Heart left ventricle (tissue), 16 donors: ENCODE measurements at regions not wholly inside any gene's neighbourhood (a gene's known extent, or its start where the extent isn't known, plus 50 kb on each side); places are given as distances from the start of the nearest gene placed in this dataset.

Experiments
- ATAC-seq, 4 donors: fragments of 200-7000 bp; cut with Tn5 transposase; one replicate each; pipeline ENCODE4 v1.9.1; 2020 to 2022; ENCODE audit warnings: moderate library complexity in 4 of 4, mild to moderate bottlenecking in 3 of 4, moderate number of reproducible peaks in 1 of 4
- DNase-seq, 5 donors: peaks; one replicate each; pipeline ENCODE4 v3.0.0-alpha.2; 2020
- H3K27ac ChIP-seq, 12 donors: fragments of 200-600 bp; sonication (generic) in 4 of 12; one replicate each; pipeline versions ENCODE4 v1.5.0 to v1.8.0; 2016 to 2022; ENCODE audit warnings: mild to moderate bottlenecking in 2 of 12
- H3K27me3 ChIP-seq, 9 donors: fragments of 200-600 bp; sonication (generic) in 2 of 9; one replicate each; pipeline versions ENCODE4 v1.5.1 to v1.8.0; 2016 to 2022; ENCODE audit warnings: mild to moderate bottlenecking in 3 of 9
- H3K36me3 ChIP-seq, 9 donors: fragments of 200-600 bp; sonication (generic) in 2 of 9; one replicate each; pipeline versions ENCODE4 v1.5.0 to v1.8.0; 2018 to 2022; ENCODE audit warnings: mild to moderate bottlenecking in 2 of 9
- H3K4me1 ChIP-seq, 12 donors: fragments of 200-600 bp; sonication (generic) in 4 of 12; one replicate each; pipeline versions ENCODE4 v1.5.0 to v1.8.0; 2016 to 2022; ENCODE audit warnings: mild to moderate bottlenecking in 3 of 12
- H3K4me3 ChIP-seq, 12 donors: fragments of 200-600 bp; sonication (generic) in 4 of 12; one replicate each; pipeline versions ENCODE4 v1.5.0 to v1.8.0; 2017 to 2022; ENCODE audit warnings: mild to moderate bottlenecking in 9 of 12, moderate library complexity in 4 of 12
- H3K9me3 ChIP-seq, 12 donors: fragments of 200-600 bp; sonication (generic) in 4 of 12; one replicate each; pipeline versions ENCODE4 v1.5.0 to v1.8.0; 2016 to 2022; ENCODE audit warnings: mild to moderate bottlenecking in 1 of 12
- POLR2A ChIP-seq, 2 donors: fragments of 450-650 bp; IDR thresholded peaks; one replicate each; pipeline ENCODE4 v1.6.1; 2017; ENCODE audit warnings: antibody characterized with exemption in 2 of 2, mild to moderate bottlenecking in 2 of 2, moderate library complexity in 2 of 2
- WGBS, 4 donors: extraction: QIAGEN DNeasy Blood & Tissue Kit in 2 of 4; methylation state at CpG; one replicate each; pipeline versions ENCODE4 v1.1.5 to v1.1.7; 2013 to 2018; 5-methylcytosine and 5-hydroxymethylcytosine counted together
- intact Hi-C, 10 donors: fragments of 100-400 bp; cut with DNase I; formaldehyde crosslinking; loops; one replicate each; pipeline versions ENCODE4 v1.11.1 to v1.14.2; 2022
- TF ChIP-seq, protein P1 (sequence below), 12 donors: fragments of 200-600 bp; sonication (generic) in 4 of 12; IDR thresholded peaks; one replicate each; pipeline versions ENCODE4 v1.5.0 to v1.8.0; 2018 to 2022; ENCODE audit warnings: antibody characterized with exemption in 12 of 12, mild to moderate bottlenecking in 5 of 12
- donor health status: ischemic (EF 13 %, LVEDD 7.1; RV severe dilation, severe dysfunction).
- donor health status: healthy with polysubstance abuse.
- donor health status: DM: no; HTN: yes; CAD: no.
- donor health status: DM: no; HTN: no; CAD: no.
- donor health status: ischemic (EF 25% LVEDD 6.9; RV normal size, moderate dysfunction).
- donor health status: ischemic (EF 25% LVEDD 5.7; RV mildly dilated, moderate dysfunction).
- donor health status: healthy.
- donor health status: DM: yes; HTN: yes; CAD: no.
- donor health status: ischemic (EF 35%, LVEDD 5.7; RV mildly dilated, moderate dysfunction).
- donor health status: nonischemic (EF 11% LVEDD 7.7; RV severe dilation, severe dysfunction).
- donor health status: DM: yes; HTN: yes; CAD: no.
- donor health status: PGD.
- donor health status: ischemic (EF 29% LVEDD 5.4; RV normal size, mild dysfunction).
- donor health status: nonischemic (EF 23%, LVEDD 6.1; RV moderate dilation, normal function).

- no peaks in the 10 kb centered on the region for H3K27me3 ChIP-seq
- ATAC-seq (no peak), DNase-seq (no peak)
- H3K9me3 ChIP-seq = no peaks in the 10 kb centered on the region
- intact Hi-C loops = no loop called here
- H3K36me3 ChIP-seq = no peaks in the 10 kb centered on the region
- H3K27ac ChIP-seq = no peak overlapping the region
- no peaks in the 10 kb centered on the region for H3K4me1 ChIP-seq
- no peak for TF ChIP-seq POLR2A (IDR thresholded peaks at IDR 0.05)
- TF ChIP-seq, protein P1, sequence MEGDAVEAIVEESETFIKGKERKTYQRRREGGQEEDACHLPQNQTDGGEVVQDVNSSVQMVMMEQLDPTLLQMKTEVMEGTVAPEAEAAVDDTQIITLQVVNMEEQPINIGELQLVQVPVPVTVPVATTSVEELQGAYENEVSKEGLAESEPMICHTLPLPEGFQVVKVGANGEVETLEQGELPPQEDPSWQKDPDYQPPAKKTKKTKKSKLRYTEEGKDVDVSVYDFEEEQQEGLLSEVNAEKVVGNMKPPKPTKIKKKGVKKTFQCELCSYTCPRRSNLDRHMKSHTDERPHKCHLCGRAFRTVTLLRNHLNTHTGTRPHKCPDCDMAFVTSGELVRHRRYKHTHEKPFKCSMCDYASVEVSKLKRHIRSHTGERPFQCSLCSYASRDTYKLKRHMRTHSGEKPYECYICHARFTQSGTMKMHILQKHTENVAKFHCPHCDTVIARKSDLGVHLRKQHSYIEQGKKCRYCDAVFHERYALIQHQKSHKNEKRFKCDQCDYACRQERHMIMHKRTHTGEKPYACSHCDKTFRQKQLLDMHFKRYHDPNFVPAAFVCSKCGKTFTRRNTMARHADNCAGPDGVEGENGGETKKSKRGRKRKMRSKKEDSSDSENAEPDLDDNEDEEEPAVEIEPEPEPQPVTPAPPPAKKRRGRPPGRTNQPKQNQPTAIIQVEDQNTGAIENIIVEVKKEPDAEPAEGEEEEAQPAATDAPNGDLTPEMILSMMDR (IDR thresholded peaks at IDR 0.05) = no peak
- H3K4me3 ChIP-seq = no peak overlapping the region
Observed at GRCh38 chr11:90867416-90867815, 644.6 kb upstream of the CHORDC1 start.

GRCh38 chr11:90856790-90857189, 633.9 kb upstream of the CHORDC1 start:
- intact Hi-C loops = no loop called here
- Histone ChIP-seq H3K4me3 (no peak overlapping the region), H3K27me3 (no peaks in the 10 kb centered on the region), H3K9me3 (peaks cover 0 to 12% (median 2%) of the 10 kb centered on the region in 12 donors), H3K4me1 (no peaks in the 10 kb centered on the region), H3K27ac (no peak overlapping the region), H3K36me3 (no peaks in the 10 kb centered on the region)
- WGBS, 4 donors = 75 to 90% (median 82%) methylated on average over 1 of the region's 1 CpG
- ATAC-seq (no peak), DNase-seq (no peak)
- no peak for TF ChIP-seq POLR2A (IDR thresholded peaks at IDR 0.05)
- TF ChIP-seq, protein P1 (IDR thresholded peaks at IDR 0.05) = no peak

DNA sequence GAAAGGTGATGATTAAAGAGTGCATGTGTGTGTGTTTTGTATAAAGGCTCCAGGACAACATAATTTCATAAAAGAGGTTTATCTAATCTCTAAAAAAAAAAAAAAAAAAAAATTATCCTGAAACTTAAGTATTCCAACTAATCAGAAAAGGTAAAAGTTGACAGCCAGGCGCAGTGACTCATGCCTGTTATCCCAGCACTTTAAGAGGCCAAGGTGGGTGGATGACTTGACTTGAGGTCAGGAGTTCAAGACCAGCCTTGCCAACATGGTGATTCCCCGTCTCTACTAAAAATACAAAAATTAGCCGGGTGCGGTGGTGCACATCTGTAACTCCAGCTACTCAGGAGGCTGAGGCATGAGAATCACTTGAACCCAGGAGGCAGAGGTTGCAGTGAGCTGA, 632.7 kb upstream of the CHORDC1 start:
- no peak for TF ChIP-seq POLR2A (IDR thresholded peaks at IDR 0.05)
- TF ChIP-seq, protein P1 (IDR thresholded peaks at IDR 0.05) = no peak
- H3K4me3 ChIP-seq = no peak overlapping the region
- DNase-seq = no peak
- H3K27ac ChIP-seq = no peak overlapping the region
- H3K27me3 ChIP-seq = no peaks in the 10 kb centered on the region
- peaks cover 0 to 8% (median under 1%) of the 10 kb centered on the region in 12 donors for H3K9me3 ChIP-seq
- WGBS, 4 donors = 82 to 90% (median 87%) methylated on average over 4 of the region's 4 CpGs
- intact Hi-C loops = no loop called here
- no peaks in the 10 kb centered on the region for H3K36me3 ChIP-seq
- ATAC-seq = no peak
- H3K4me1 ChIP-seq = no peaks in the 10 kb centered on the region

- no peaks in the 10 kb centered on the region for H3K9me3 ChIP-seq
- TF ChIP-seq, protein P1 (IDR thresholded peaks at IDR 0.05) = no peak
- TF ChIP-seq POLR2A (IDR thresholded peaks at IDR 0.05) = no peak
- intact Hi-C loops = no loop called here
- no peaks in the 10 kb centered on the region for H3K27me3 ChIP-seq
- no peak for ATAC-seq
- H3K4me1 ChIP-seq = peaks cover 0 to 6% (median 0%) of the 10 kb centered on the region in 12 donors
- H3K4me3 ChIP-seq = no peak overlapping the region
- H3K27ac ChIP-seq = no peak overlapping the region
- H3K36me3 ChIP-seq = no peaks in the 10 kb centered on the region
- DNase-seq = no peak
Observed at GRCh38 chr11:90851196-90851595, 628.3 kb upstream of the CHORDC1 start.
